ENCODE measurements at regions not wholly inside any gene's neighbourhood (a gene's known extent, or its start where the extent isn't known, plus 50 kb on each side); places are given as distances from the start of the nearest gene placed in this dataset.
"Not testable (repeated sequence)": the region's sequence is repeated elsewhere in the genome, so short reads cannot be mapped to it uniquely, and the experiment has no call there.

GRCh38 chr10:8314486-8314885, 260.0 kb downstream of the GATA3 start:
- DNase-seq (ENCODE audit: low spot score), result no peak
- Mint-ChIP-seq H3K4me1 (ENCODE audit: unreplicated experiment) (no peaks in the 10 kb centered on the region), H3K4me3 (ENCODE audit: unreplicated experiment) (no peak overlapping the region), H3K36me3 (ENCODE audit: low read depth, unreplicated experiment) (no peaks in the 10 kb centered on the region), H3K27me3 (ENCODE audit: unreplicated experiment) (peaks cover 2% of the 10 kb centered on the region), H3K9me3 (ENCODE audit: unreplicated experiment) (no peaks in the 10 kb centered on the region), H3K27ac (ENCODE audit: unreplicated experiment) (no peak overlapping the region)
- no peak for TF ChIP-seq CTCF (IDR thresholded peaks at IDR 0.05; ENCODE audit: unreplicated experiment)

DNA sequence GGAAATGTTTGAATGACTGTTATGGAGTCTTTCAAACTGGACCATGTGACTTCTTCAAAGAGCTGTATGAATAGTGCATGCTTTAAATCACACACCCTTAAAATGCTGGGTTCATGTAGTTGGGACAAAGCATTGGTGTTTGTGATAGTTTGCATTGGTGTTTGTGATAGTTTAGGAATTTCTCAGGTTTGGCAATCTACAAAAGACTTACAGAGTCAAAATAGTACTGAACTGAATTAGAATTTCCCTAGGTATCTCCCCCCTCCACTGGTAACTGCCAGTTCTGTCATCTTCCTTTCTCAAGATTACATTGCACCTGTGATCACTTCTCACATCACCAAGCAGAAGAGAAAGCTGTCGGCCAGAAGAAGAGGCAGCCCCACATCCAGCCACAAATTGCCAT, 261.1 kb downstream of the GATA3 start:
- no peak for DNase-seq (ENCODE audit: low spot score)
- TF ChIP-seq CTCF (IDR thresholded peaks at IDR 0.05; ENCODE audit: unreplicated experiment), result no peak
- H3K27ac Mint-ChIP-seq (ENCODE audit: unreplicated experiment), result no peak overlapping the region
- H3K4me1 Mint-ChIP-seq (ENCODE audit: unreplicated experiment), result no peaks in the 10 kb centered on the region
- no peaks in the 10 kb centered on the region for H3K36me3 Mint-ChIP-seq (ENCODE audit: low read depth, unreplicated experiment)
- H3K27me3 Mint-ChIP-seq (ENCODE audit: unreplicated experiment), result peaks cover 2% of the 10 kb centered on the region
- H3K4me3 Mint-ChIP-seq (ENCODE audit: unreplicated experiment), result no peak overlapping the region
- no peaks in the 10 kb centered on the region for H3K9me3 Mint-ChIP-seq (ENCODE audit: unreplicated experiment)

GRCh38 chr10:8316284-8316683, 261.8 kb downstream of the GATA3 start:
- H3K27me3 Mint-ChIP-seq (ENCODE audit: unreplicated experiment), result peaks cover 2% of the 10 kb centered on the region
- DNase-seq (ENCODE audit: low spot score), result no peak
- no peak for TF ChIP-seq CTCF (IDR thresholded peaks at IDR 0.05; ENCODE audit: unreplicated experiment)
- no peaks in the 10 kb centered on the region for H3K36me3 Mint-ChIP-seq (ENCODE audit: low read depth, unreplicated experiment)
- H3K4me1 Mint-ChIP-seq (ENCODE audit: unreplicated experiment), result peaks cover 3% of the 10 kb centered on the region
- H3K9me3 Mint-ChIP-seq (ENCODE audit: unreplicated experiment), result no peaks in the 10 kb centered on the region
- no peak overlapping the region for H3K4me3 Mint-ChIP-seq (ENCODE audit: unreplicated experiment)
- no peak overlapping the region for H3K27ac Mint-ChIP-seq (ENCODE audit: unreplicated experiment)

GRCh38 chr10:8318429-8318828, 263.9 kb downstream of the GATA3 start:
- H3K4me3 Mint-ChIP-seq (ENCODE audit: unreplicated experiment); H3K27ac Mint-ChIP-seq (ENCODE audit: unreplicated experiment); DNase-seq (ENCODE audit: low spot score); H3K27me3 Mint-ChIP-seq (ENCODE audit: unreplicated experiment); H3K9me3 Mint-ChIP-seq (ENCODE audit: unreplicated experiment); H3K36me3 Mint-ChIP-seq (ENCODE audit: low read depth, unreplicated experiment): not testable (repeated sequence)
- peaks cover 19% of the 10 kb centered on the region for H3K4me1 Mint-ChIP-seq (ENCODE audit: unreplicated experiment)

- no peak for DNase-seq (ENCODE audit: low spot score)
- no peak overlapping the region for H3K27ac Mint-ChIP-seq (ENCODE audit: unreplicated experiment)
- no peaks in the 10 kb centered on the region for H3K9me3 Mint-ChIP-seq (ENCODE audit: unreplicated experiment)
- no peaks in the 10 kb centered on the region for H3K36me3 Mint-ChIP-seq (ENCODE audit: low read depth, unreplicated experiment)
- H3K4me1 Mint-ChIP-seq (ENCODE audit: unreplicated experiment), result peaks cover 24% of the 10 kb centered on the region
- no peaks in the 10 kb centered on the region for H3K27me3 Mint-ChIP-seq (ENCODE audit: unreplicated experiment)
- no peak overlapping the region for H3K4me3 Mint-ChIP-seq (ENCODE audit: unreplicated experiment)
- TF ChIP-seq CTCF (IDR thresholded peaks at IDR 0.05; ENCODE audit: unreplicated experiment), result no peak
Measured at GRCh38 chr10:8318956-8319355, 264.5 kb downstream of the GATA3 start.

GRCh38 chr10:8319704-8320103, 265.2 kb downstream of the GATA3 start:
- no peaks in the 10 kb centered on the region for H3K27me3 Mint-ChIP-seq (ENCODE audit: unreplicated experiment)
- H3K9me3 Mint-ChIP-seq (ENCODE audit: unreplicated experiment), result no peaks in the 10 kb centered on the region
- H3K4me3 Mint-ChIP-seq (ENCODE audit: unreplicated experiment), result no peak overlapping the region
- no peak for DNase-seq (ENCODE audit: low spot score)
- H3K4me1 Mint-ChIP-seq (ENCODE audit: unreplicated experiment), result peaks cover 28% of the 10 kb centered on the region
- TF ChIP-seq CTCF (IDR thresholded peaks at IDR 0.05; ENCODE audit: unreplicated experiment), result no peak
- H3K36me3 Mint-ChIP-seq (ENCODE audit: low read depth, unreplicated experiment), result no peaks in the 10 kb centered on the region
- H3K27ac Mint-ChIP-seq (ENCODE audit: unreplicated experiment), result no peak overlapping the region
